IMR-90 (cell line): ENCODE measurements at regions not wholly inside any gene's neighbourhood (a gene's known extent, or its start where the extent isn't known, plus 50 kb on each side); places are given as distances from the start of the nearest gene placed in this dataset.

Experiments
- ATAC-seq: fragments of 200-7000 bp; cut with Tn5 transposase; 2 replicates; pipeline ENCODE4 v1.9.1; 2020; ENCODE audit warnings: low read depth, mild to moderate bottlenecking, moderate library complexity
- BruUV-seq: library from RNA; stranded (reverse); fragments of 400-500 nt; replicated peaks from 2 replicates; lab custom pipeline; 2021; lab: Mats Ljungman, UMichigan
- CTCF ChIA-PET: fragments of 300-600 bp; formaldehyde crosslinking; extraction: SDS; loops from one replicate; lab custom pipeline; 2021; ENCODE audit warnings: antibody characterized with exemption; lab: Yijun Ruan, JAX
- POLR2A ChIA-PET: fragments of 300-600 bp; sonication (Branson Sonifier 250); formaldehyde crosslinking; loops from one replicate; lab custom pipeline; 2022; ENCODE audit warnings: antibody characterized with exemption; ENCODE audit not compliant: unreplicated experiment; lab: Charles Lee
- DNase-seq: peaks from one replicate; pipeline ENCODE4 v3.0.0; 2013
- H2AFZ ChIP-seq: replicated peaks from 2 replicates; pipeline ENCODE3; 2013; ENCODE audit warnings: low read length, mild to moderate bottlenecking; ENCODE audit not compliant: poor library complexity
- H2AK5ac ChIP-seq: 2 replicates; pipeline ENCODE4 v1.6.1; 2013; ENCODE audit warnings: low read depth, low read length, inconsistent platforms
- H2AK9ac ChIP-seq: replicated peaks from 2 replicates; pipeline ENCODE3; 2013; ENCODE audit warnings: mild to moderate bottlenecking, low read depth, low read length, moderate library complexity; ENCODE audit not compliant: poor library complexity
- H2BK120ac ChIP-seq: 2 replicates; pipeline ENCODE4 v1.6.1; 2013; ENCODE audit warnings: low read depth, low read length, inconsistent platforms
- H2BK15ac ChIP-seq: 3 replicates; pipeline ENCODE4 v1.6.1; 2013; ENCODE audit warnings: low read depth, low read length, inconsistent platforms
- H2BK20ac ChIP-seq: 2 replicates; pipeline ENCODE4 v1.6.1; 2013; ENCODE audit warnings: low read depth, mild to moderate bottlenecking, inconsistent platforms, low read length, moderate library complexity
- H2BK5ac ChIP-seq: 2 replicates; pipeline ENCODE4 v1.6.1; 2013; ENCODE audit warnings: mild to moderate bottlenecking, low read depth, low read length, inconsistent platforms; ENCODE audit not compliant: poor library complexity, severe bottlenecking
- H3K14ac ChIP-seq: replicated peaks from 2 replicates; pipeline ENCODE4 v1.6.1; 2013; ENCODE audit warnings: low read depth, low read length, inconsistent platforms
- H3K18ac ChIP-seq: 2 replicates; pipeline ENCODE4 v1.6.1; 2013; ENCODE audit warnings: low read depth, low read length, control low read depth
- H3K23ac ChIP-seq: 2 replicates; pipeline ENCODE4 v1.6.1; 2013; ENCODE audit warnings: low read depth, low read length, inconsistent platforms
- H3K27ac ChIP-seq: 2 replicates; pipeline ENCODE4 v1.5.1; 2013; ENCODE audit warnings: mild to moderate bottlenecking, control low read depth, low read length; ENCODE audit not compliant: insufficient read depth
- H3K27me3 ChIP-seq: 2 replicates; pipeline ENCODE4 v1.6.1; 2013; ENCODE audit warnings: low read length; ENCODE audit not compliant: control insufficient read depth, insufficient read depth
- H3K36me3 ChIP-seq: 2 replicates; pipeline ENCODE4 v1.6.1; 2013; ENCODE audit warnings: low read length, mixed read lengths; ENCODE audit not compliant: control insufficient read depth, insufficient read depth
- H3K4ac ChIP-seq: 2 replicates; pipeline ENCODE4 v1.6.1; 2013; ENCODE audit warnings: low read depth, low read length, inconsistent platforms
- H3K4me1 ChIP-seq: 2 replicates; pipeline ENCODE4 v1.6.1; 2013; ENCODE audit warnings: low read length, mixed read lengths; ENCODE audit not compliant: control insufficient read depth, insufficient read depth
- H3K4me2 ChIP-seq: 2 replicates; pipeline ENCODE4 v1.6.1; 2013; ENCODE audit warnings: low read depth, mild to moderate bottlenecking, control low read depth, low read length, moderate library complexity
- H3K4me3 ChIP-seq: 2 replicates; pipeline ENCODE4 v1.5.1; 2013; ENCODE audit warnings: low read depth, mild to moderate bottlenecking, control low read depth, low read length, moderate library complexity; ENCODE audit not compliant: insufficient read depth
- H3K56ac ChIP-seq: 2 replicates; pipeline ENCODE4 v1.6.1; 2013; ENCODE audit warnings: low read length, inconsistent platforms; ENCODE audit not compliant: insufficient read depth; ENCODE audit errors: extremely low read depth
- H3K79me1 ChIP-seq, 2 experiments: 2 replicates each; pipeline ENCODE4 v1.6.1; 2013; ENCODE audit warnings: low read length in 2 of 2, inconsistent platforms in 1 of 2, low read depth in 1 of 2
- H3K9ac ChIP-seq: 2 replicates; pipeline ENCODE4 v1.6.1; 2013; ENCODE audit warnings: low read depth, low read length, control low read depth
- H3K9me1 ChIP-seq: 2 replicates; pipeline ENCODE4 v1.6.1; 2013; ENCODE audit warnings: low read length, inconsistent platforms; ENCODE audit not compliant: insufficient read depth
- H3K9me3 ChIP-seq: 2 replicates; pipeline ENCODE4 v1.6.1; 2013; ENCODE audit warnings: low read length; ENCODE audit not compliant: control insufficient read depth, insufficient read depth
- H4K20me1 ChIP-seq: 2 replicates; pipeline ENCODE4 v1.6.1; 2013; ENCODE audit warnings: low read length, inconsistent platforms; ENCODE audit not compliant: insufficient read depth
- H4K5ac ChIP-seq: 2 replicates; pipeline ENCODE4 v1.6.1; 2013; ENCODE audit warnings: mild to moderate bottlenecking, low read depth, low read length, control low read depth
- H4K8ac ChIP-seq, 2 experiments: 2 replicates each; pipeline ENCODE4 v1.6.1; 2013; ENCODE audit warnings: low read depth in 2 of 2, low read length in 2 of 2, control low read depth in 1 of 2, inconsistent platforms in 1 of 2
- H4K91ac ChIP-seq: 2 replicates; pipeline ENCODE4 v1.6.1; 2013; ENCODE audit warnings: low read depth, low read length, inconsistent platforms; ENCODE audit not compliant: insufficient read depth
- BHLHE40 ChIP-seq: fragments of 150-350 bp; IDR thresholded peaks from 2 replicates; pipeline ENCODE4 v1.6.1; 2016; ENCODE audit warnings: mild to moderate bottlenecking, low read depth, low read length
- CEBPB ChIP-seq: IDR thresholded peaks from 2 replicates; pipeline ENCODE4 v1.6.1; 2012; ENCODE audit warnings: low read depth, low read length, improper control_type of control experiment
- CHD1 ChIP-seq: IDR thresholded peaks from 2 replicates; pipeline ENCODE4 v1.6.1; 2012; ENCODE audit warnings: low read depth, low read length, improper control_type of control experiment
- CTCF ChIP-seq: conservative IDR thresholded peaks from 2 replicates; pipeline ENCODE4 v1.5.1; 2012; ENCODE audit warnings: mild to moderate bottlenecking, low read depth, low read length, improper control_type of control experiment
- ELK1 ChIP-seq: fragments of 150-350 bp; IDR thresholded peaks from 2 replicates; pipeline ENCODE4 v1.6.1; 2016; ENCODE audit warnings: low read depth, mild to moderate bottlenecking, low read length, moderate library complexity, borderline replicate concordance
- FOS ChIP-seq: fragments of 150-350 bp; IDR thresholded peaks from 2 replicates; pipeline ENCODE4 v1.6.1; 2016; ENCODE audit warnings: low read depth, low read length
- MAFK ChIP-seq: IDR thresholded peaks from 2 replicates; pipeline ENCODE4 v1.6.1; 2012; ENCODE audit warnings: low read depth, low read length, improper control_type of control experiment
- MAZ ChIP-seq: IDR thresholded peaks from 2 replicates; pipeline ENCODE4 v1.6.1; 2012; ENCODE audit warnings: low read depth, mild to moderate bottlenecking, low read length, improper control_type of control experiment, moderate library complexity, borderline replicate concordance
- MXI1 ChIP-seq: IDR thresholded peaks from 2 replicates; pipeline ENCODE4 v1.6.1; 2012; ENCODE audit warnings: low read depth, mild to moderate bottlenecking, low read length, moderate library complexity, borderline replicate concordance
- NFE2L2 ChIP-seq: fragments of 150-350 bp; IDR thresholded peaks from 2 replicates; pipeline ENCODE4 v1.6.1; 2016; ENCODE audit warnings: low read depth, mild to moderate bottlenecking, low read length
- POLR2A ChIP-seq: IDR thresholded peaks from 2 replicates; pipeline ENCODE4 v1.6.1; 2012; ENCODE audit warnings: mild to moderate bottlenecking, low read depth, low read length
- RAD21 ChIP-seq: IDR thresholded peaks from 2 replicates; pipeline ENCODE4 v1.6.1; 2012; ENCODE audit warnings: low read length, improper control_type of control experiment
- RCOR1 ChIP-seq: IDR thresholded peaks from 2 replicates; pipeline ENCODE4 v1.6.1; 2012; ENCODE audit warnings: mild to moderate bottlenecking, low read length, improper control_type of control experiment; ENCODE audit not compliant: insufficient replicate concordance
- RFX5 ChIP-seq: IDR thresholded peaks from 2 replicates; pipeline ENCODE4 v1.8.0; 2012; ENCODE audit warnings: low read depth, mild to moderate bottlenecking, low read length, moderate library complexity
- SMC3 ChIP-seq: fragments of 150-350 bp; IDR thresholded peaks from 2 replicates; pipeline ENCODE4 v1.6.1; 2016; ENCODE audit warnings: low read depth, mild to moderate bottlenecking, antibody characterized with exemption, low read length, moderate library complexity
- USF2 ChIP-seq: fragments of 150-350 bp; IDR thresholded peaks from 2 replicates; pipeline ENCODE4 v1.6.1; 2017; ENCODE audit warnings: mild to moderate bottlenecking, antibody characterized with exemption, low read length, low read depth
- WGBS, 2 experiments: methylation state at CpG; one replicate each; pipeline versions ENCODE4 v1.1.5 to v1.1.7; 2013; ENCODE audit warnings: missing lambda C conversion rate in 2 of 2; ENCODE audit not compliant: insufficient read length in 1 of 2; ENCODE audit errors: extremely low coverage in 2 of 2; 5-methylcytosine and 5-hydroxymethylcytosine counted together
- dilution Hi-C: fragments of 300-500 bp; cut with HindIII; formaldehyde crosslinking; loops from one replicate; pipeline ENCODE4 v1.14.3; 2018; ENCODE audit warnings: low sequenced_read_pairs; ENCODE audit not compliant: unreplicated experiment
- in situ Hi-C: fragments of 300-500 bp; cut with MboI; formaldehyde crosslinking; loops from 3 replicates; pipeline ENCODE4 v1.14.3; 2019; ENCODE audit warnings: low sequenced_read_pairs, inconsistent platforms, mixed read lengths
- intact Hi-C: fragments of 100-400 bp; cut with micrococcal nuclease; formaldehyde crosslinking; loops from 2 replicates; pipeline ENCODE4 v1.10.0; 2022

GRCh38 chr4:157961229-157961990 lies 211.4 kb downstream of the GASK1B start:
- Histone ChIP-seq H2AK9ac (no peak overlapping the region), H3K4ac (no peak overlapping the region), H3K4me1 (no peaks in the 10 kb centered on the region), H2AFZ (no peak overlapping the region), H4K91ac (no peak overlapping the region), H3K14ac (no peak overlapping the region), H3K4me2 (no peak overlapping the region), H3K56ac (no peak overlapping the region), H2BK15ac (no peak overlapping the region), H4K20me1 (no peaks in the 10 kb centered on the region), H3K18ac (no peak overlapping the region), H2BK20ac (no peak overlapping the region), H3K27me3 (no peaks in the 10 kb centered on the region), H3K79me1 (no peaks in the 10 kb centered on the region), H3K36me3 (no peaks in the 10 kb centered on the region), H3K9me3 (no peaks in the 10 kb centered on the region), H3K27ac (no peak overlapping the region), H3K9ac (no peak overlapping the region), H2BK5ac (no peak overlapping the region), H4K8ac (no peak overlapping the region), H2BK120ac (no peak overlapping the region), H3K23ac (no peak overlapping the region), H3K4me3 (no peak overlapping the region), H2AK5ac (no peak overlapping the region), H4K5ac (no peak overlapping the region), H3K9me1 (no peaks in the 10 kb centered on the region)
- no peak for TF ChIP-seq NFE2L2
- no peak for TF ChIP-seq RFX5
- TF ChIP-seq RCOR1 = no peak
- TF ChIP-seq RAD21 = no peak
- TF ChIP-seq FOS = no peak
- TF ChIP-seq CEBPB = no peak
- TF ChIP-seq POLR2A = no peak
- TF ChIP-seq MAFK = no peak
- TF ChIP-seq BHLHE40 = no peak
- TF ChIP-seq CHD1 = no peak
- no peak for TF ChIP-seq USF2
- no peak for TF ChIP-seq SMC3
- TF ChIP-seq CTCF = no peak
- no peak for TF ChIP-seq ELK1
- TF ChIP-seq MXI1 = no peak
- no peak for TF ChIP-seq MAZ
- WGBS, 2 experiments = no CpG with 5 or more reads among the region's 2 CpGs
- in situ Hi-C loops = no loop called here
- dilution Hi-C loops = no loop called here
- POLR2A ChIA-PET = no interaction called here
- no peak for DNase-seq
- CTCF ChIA-PET = no interaction called here
- ATAC-seq = no peak
- no TSS peak for BruUV-seq
- intact Hi-C loops = no loop called here
